ENCODE measurements at regions not wholly inside any gene's neighbourhood (a gene's known extent, or its start where the extent isn't known, plus 50 kb on each side); places are given as distances from the start of the nearest gene placed in this dataset.

DNA sequence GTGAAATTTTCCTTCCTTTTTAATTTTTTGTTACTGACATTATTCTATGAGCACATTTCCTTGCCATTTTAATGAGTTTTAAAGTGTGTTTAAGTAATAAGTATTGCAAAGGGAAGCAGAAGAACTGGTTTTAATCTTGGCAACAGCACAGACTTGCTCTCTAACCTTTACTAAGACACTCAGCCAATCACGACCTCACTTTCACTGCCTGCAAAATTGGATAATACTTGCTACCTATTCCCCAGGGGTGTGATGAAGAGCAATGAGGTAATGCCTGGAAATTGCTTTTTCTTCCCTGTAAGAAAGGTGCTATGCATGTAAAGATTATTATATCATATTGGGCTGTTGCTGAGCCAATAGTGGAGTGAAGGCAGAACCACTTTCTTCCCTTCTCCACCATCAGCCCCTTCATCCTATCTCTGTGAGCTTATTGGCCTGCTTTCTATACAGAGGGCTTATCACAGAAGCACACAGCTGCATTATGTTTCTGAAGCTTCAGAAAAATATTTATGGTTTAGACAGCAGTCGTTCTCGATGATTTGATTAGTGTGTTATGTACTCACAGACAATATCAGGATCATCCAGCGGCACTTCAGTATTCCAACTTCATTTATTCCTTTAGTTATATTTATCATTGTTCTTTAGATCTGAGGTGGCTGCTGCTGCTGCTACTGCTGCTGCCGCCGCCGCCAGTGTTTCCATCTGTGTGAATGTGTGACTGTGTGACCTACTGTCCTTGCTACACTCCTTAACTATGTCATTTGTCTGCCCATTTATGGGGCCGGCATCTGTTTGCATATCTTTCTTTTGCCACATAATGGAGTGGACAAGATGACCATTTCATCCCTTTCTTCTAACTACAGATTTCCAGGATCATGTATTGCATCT, 255.1 kb downstream of the C4orf33 start:
- no peak for DNase-seq

DNA sequence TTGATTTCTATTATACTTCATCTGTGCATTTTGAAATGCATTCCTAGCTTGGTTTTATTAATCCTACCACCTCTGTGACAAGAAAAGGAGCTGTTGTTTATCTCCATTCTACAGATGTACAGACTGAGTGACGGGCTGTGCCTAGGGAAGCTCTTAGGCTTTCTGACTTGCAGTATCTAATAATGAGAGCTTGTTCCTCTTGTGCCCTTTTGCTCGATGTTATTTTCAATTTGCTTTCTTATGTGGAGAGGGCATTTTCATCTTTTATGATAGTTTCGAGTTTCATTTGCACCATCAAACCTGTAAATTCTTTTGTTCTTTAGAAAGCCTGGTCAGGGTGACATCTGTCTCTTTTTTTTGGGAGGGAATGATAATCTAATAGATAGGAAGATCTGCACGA, 256.5 kb downstream of the C4orf33 start:
- DNase-seq = no peak

DNA sequence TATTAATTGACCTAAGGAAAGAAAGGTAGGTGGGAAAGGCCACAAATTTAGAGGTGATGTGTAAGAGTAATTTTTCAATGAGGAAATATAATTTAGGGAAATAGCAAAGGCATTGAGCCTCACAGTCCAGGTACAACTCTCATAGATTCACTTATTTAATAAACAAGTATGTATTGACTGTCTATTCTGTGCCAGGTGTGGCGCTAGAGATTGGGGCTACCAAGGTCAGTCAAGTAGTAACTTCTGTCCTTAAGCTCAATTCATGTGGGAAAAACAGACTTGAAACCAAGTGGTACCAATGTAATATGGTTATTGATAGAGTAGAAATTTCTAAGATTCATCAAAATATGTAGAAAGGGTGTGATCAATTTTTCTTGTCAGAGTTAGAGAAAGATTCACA, 257.5 kb downstream of the C4orf33 start:
- no peak for DNase-seq

DNA sequence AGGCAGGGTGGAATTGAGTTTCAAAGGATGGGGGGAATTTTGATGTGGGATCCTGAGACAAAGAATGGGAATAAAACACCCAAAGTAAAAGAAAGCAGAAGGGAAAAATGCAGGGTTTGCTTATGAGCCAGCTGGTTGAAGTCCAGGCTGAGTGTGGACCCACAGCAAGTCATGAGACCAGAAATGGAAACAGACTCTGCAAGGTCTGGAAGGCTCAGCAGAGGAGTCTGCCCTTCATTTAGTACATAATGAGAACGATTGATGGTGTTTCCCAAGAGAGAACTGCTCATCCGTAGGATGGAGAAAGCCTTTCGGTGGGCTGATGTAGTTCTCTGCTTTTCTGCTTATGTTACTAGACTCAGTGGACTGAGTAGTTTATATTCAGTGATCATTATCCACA, 259.1 kb downstream of the C4orf33 start:
- DNase-seq = no peak

DNA sequence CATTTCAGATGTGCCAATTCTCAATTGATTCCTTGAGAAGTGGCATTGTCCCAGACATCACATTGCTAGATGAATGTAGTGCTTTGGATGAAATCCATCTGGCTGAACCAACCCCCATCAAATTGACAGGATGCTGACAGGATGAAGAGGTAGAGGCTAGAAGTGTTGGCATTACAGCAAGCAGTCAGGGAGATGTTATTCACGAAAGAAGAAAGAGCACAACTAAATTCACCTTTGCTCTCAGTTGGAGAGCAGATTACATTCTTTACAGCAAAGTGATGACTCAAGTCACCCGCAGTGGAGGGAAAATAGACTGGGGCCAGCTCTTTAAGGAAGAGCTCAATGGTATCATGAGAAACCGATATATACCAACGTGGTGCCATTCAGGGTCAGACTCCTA, 259.6 kb downstream of the C4orf33 start:
- peak; percentile 2 for DNase-seq

DNA sequence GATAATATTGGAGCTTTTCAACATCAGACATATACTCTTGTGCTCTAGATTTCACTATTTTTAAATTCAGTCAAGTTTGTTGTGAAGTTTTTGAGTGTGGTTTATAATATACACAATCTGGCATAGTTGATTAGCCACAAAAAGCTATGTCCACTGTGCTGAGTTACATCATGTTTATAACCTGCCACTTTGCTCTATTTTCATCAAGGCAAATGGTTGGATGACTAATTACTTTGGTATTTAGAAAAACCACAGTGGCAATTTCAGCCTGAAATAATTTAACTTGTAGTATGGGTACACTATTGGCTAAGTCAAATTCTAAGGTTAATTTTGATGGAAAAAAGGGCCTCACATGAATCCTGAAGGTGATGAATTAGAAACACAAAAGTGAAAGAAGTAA, 262.6 kb downstream of the C4orf33 start:
- peak; percentile 61 for DNase-seq

DNA sequence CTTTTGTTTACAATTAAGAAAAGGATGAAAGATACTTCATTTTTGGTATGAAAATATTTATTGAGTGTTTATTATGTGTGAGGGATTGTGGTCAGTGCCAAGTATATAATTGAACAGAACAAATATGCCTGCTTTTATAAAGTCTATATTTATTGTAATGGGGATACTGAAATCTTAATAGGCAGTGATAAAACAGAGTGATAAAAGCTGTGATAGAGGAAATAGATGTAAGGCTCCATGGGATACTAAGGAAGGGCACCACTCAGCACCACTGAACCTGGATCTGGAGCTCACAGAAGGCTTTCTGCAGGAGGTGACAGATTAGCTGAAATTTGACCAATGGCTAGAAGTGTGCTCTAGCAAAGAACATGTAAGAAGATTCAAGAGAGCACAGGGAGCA, 263.5 kb downstream of the C4orf33 start:
- no peak for DNase-seq

DNA sequence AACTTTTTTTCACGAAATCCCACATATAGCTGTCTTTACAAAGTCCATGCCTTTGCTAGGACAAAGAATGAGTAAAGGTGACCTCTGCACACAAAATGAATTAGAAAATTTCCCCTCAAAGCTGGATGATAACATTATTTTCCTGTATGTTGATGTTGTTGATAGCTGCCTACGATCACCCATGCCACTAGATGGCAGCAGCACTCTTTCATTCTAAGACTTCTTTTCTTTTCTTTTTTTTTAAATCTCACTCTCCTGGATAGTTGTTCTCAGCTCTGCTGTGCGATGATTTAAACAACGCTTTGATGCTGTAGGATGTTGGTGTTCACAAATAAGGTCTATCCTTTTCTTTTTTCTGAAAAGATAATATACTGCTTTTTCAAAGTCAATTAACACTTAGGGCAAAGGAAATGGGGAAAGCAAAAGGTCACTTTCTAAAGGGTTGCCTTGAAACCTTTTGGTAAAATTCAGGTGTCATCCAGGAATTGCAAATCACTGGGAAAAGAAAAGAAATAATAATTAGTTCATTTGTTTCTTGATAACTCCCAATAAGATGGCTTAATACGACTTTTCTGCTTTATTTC, 266.8 kb downstream of the C4orf33 start:
- peak; percentile 71 for DNase-seq

DNA sequence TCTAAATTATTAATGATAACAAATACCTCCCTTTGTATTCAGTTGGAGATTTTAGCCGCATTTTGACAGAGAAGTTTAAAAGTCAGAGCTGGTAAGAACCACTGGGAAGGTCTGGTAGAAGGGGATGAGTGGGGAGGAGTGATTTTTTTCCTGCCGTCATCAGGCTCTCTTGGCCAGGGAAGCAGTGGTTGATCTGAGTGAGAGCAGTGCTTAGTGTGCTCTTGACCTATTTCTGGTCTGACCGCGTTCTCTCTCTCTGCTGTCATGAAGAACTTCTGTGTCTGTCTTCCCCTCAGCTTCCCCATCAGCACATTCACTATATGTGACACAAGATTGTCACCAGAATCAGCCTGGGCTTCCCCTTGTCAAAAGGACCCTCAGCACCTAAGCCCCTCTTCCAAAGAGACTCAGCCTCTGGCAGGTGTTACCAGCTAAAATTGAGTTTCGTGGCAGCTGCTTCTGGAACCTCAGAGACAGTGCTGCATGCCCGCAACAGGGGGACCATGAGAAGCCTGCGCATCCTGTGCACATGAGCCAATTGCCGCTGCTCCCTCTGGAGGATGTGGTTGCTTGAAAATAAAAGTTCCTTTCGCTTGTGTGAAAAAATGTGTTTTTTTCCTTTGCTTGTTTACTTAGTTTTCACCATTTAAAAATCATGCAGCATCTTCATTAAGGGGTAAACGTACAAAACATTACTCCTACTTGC, 268.9 kb downstream of the C4orf33 start:
- DNase-seq = no peak

DNA sequence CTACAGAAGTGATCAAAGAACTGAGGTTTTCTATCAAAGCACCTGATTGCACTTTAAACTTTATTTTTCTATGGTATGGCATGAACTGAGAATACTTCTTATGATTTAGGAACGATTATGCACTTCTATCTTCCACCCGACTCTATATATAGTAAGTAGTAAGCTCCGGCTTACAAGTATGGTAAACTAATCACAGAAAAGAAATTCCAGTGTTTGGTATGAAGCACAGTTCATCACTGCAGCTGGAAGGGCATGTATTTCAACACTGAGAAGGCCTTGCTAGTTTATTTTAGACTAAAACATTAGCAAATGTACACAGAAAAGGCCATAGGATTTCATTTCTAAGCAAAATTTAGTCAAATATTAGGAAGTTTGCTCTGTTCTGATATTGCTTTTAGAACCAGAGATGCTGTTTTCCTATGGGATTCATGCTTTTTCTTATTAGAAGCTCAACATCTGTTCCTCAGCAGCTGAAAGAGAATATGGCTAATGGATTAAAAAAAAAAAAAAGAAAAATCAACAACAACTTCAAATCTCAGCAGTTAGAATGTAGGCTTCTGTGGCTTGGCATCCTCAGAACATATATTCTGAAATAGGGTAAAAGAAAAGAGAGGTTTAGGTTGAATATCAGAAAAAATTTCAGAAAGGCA, 273.5 kb downstream of the C4orf33 start:
- no peak for DNase-seq

DNA sequence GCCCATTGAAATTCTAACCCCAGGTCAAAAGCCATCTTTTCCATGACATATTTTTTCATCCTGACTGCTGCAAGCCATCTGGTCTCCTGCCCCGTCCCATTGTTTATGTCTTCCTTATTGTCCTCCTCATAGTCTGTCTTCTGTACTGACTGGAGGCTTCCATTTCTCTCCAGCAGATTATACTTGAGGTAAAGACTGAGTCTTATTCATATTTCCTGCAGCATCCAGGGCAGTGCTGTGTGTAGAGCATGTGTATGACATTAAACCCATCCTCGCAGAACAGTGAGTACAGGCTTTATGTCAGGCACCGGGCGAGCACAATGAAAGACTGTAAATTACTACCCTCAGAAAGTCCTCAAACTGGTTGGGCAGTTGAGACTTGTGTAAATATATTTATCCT, 275.1 kb downstream of the C4orf33 start:
- DNase-seq = no peak

DNA sequence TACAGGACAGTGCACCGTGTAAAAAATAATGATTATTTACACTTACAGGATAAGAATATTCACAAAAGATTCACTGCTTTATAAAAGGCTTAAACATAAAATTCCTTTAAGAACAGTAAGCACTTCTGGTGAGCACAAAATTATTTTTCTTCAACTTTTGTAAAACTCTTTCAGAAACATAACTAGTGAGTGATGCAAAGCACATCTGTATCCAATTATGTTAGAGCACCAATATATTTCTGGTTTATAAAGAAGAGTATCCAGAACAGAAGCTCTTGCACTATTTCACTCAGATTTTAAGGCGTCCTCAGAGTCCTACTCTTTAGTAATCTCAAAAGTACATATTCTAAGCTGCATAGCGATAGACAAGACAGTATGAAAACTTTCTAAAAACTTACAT, 276.0 kb downstream of the C4orf33 start:
- DNase-seq = peak; percentile 16

DNA sequence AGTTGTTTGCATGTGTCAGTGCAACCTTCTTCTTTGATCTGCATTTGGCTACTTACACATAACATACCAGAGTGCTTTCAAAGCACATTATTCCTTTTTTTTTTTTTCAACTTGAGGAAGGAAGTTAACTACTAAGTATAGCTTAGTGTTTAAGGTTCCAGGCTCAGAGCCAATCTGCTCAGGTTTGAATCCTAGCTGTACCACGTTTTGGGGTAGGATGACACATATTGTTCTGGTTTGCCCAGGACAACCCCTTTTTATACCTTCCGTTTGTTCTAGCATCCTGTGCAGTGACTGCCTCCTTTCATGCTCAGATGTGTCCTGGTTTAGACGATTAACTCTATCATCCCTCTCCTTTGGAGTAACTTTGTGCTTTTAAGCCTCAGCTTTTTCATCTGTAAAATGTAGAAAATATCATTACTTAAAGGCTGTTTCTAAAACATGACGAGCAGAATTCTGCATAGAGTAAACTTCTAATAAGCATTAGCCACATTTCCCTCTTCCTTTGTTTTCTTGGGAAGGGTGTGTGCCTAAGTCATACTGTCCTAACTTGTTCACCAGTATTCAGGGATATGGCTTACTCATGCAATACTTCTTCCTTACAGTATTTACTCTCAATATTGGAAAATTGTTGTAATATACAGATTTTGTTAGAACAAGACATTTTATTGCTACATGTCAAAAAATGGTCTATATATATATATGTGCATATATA, 281.3 kb downstream of the C4orf33 start:
- no peak for DNase-seq

DNA sequence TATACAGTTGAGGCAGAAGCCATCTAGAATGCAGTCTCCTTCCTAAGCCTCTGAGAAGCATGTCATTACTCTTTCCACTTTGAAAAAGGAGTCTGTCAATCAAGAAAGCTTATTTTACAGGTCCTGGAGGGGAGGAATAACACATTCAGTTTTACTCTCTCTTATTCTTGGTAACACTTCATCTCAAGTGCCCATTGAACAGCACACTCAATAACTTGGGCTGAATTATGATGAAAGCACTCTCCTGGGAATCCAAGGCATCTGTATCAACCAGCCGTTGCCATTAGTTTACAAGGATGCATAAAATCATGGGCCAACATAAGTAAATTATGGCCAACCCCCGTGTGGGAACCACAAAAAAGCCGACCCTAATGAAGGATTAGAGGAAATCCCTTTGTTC, 282.4 kb downstream of the C4orf33 start:
- no peak for DNase-seq

DNA sequence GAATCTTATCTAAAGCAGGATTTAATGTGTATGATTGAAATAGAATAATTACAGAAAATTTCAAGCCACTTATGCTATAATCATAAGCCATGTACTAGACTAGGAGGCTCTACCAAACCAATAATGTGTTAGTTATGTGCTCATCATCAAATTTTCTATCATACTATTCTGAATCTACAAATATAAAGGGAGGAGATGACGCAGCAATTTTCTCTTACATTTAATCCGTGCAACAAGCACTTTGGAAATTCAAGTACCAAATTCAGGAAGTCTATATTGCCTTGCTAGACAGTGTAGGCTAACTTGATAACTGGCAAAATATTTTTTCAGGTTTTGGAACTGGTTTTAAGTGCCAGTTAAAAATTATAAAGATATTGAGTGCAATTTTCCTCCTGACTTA, 283.5 kb downstream of the C4orf33 start:
- no peak for DNase-seq

DNA sequence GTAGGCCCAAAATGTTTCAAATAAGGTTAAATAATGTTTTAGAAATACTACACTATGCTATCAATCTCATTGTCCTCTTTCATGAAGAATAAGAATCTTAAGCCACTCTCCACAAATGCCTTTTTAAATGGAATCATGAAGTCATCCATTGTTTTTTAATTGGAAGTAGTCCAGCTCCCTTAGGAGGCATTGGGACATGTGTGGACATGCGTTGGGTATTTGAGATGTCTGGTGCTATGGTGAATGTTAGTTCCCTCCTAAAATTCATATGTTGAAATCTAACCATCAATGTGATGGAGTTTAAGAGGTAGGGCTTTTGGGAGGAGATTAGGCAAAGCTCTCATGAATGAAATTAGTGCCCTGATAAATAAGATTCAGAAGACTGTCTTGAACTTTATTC, 289.0 kb downstream of the C4orf33 start:
- no peak for DNase-seq

DNA sequence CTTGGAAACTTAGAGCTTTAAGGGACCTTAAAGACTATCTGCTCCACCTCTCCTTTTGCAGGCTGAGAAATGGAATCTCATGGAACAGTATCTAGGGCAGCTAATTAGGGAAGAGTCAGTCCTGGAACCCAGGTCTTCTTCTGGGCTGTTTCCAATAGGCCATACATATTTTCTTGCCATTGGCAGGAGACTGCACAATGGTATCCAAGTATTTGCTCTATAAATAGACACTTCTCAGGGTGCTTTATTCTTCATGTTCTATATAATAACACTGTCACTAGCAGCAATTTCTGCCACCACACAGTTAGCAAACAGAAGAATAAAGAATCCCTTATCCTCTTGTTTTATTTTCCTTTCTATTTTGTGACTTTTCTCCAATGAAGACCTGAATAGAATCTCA, 291.7 kb downstream of the C4orf33 start:
- no peak for DNase-seq

DNA sequence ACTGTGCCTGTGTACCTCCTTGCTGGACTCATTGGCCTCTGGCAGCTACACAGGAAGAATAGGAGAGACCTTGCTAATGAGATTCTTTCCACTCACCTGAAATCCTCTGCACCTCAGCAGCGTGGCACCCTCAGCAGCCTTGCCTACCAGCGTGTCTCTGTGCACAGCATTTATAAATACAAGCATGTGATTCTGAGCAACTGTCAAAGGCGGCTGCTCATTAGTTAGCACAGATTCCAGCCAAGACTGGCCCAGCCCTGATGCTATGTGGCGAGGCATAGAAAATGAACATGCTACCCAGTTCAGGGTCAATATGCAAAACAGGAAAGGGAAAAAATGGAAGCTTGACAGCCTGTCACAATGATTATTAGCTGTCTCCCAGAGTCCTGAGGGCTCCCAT, 298.0 kb downstream of the C4orf33 start:
- DNase-seq = no peak

DNA sequence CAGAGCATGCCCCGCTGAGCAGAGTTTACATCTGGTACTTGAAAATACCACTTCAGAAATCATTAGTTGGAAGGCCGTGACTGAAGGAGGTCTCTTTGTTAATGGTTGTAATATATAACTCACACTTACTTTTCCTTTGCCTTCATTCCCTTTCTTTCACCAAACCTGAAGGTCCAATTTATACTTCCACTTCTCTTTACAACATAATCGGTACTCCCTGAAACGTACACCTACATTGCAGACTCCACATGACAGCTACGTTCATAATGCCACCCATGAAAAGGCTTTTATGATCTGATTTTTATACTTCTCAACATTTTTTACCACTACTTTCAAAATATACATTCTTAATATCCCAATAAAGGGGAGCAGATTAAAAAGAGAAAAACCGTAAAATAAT, 298.7 kb downstream of the C4orf33 start:
- no peak for DNase-seq

DNA sequence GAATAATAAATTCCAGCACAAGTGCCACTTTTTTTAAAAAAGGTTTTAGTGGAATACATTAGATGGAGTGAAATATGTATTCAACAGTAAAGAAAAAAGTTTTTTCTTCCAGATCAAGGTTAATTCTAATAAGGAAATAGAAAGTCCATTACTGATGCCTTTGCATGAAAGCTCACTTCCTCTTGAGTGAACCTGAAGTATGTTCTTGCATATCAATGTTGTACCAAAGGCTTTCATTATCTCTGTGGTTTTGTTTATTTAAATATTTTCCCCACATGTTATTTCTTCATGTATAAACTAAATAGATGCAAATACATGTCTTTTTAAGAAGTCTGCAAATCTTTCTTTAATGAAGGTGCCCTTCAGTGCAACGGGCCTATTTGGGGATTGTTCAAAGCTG, 307.9 kb downstream of the C4orf33 start:
- no peak for DNase-seq

DNA sequence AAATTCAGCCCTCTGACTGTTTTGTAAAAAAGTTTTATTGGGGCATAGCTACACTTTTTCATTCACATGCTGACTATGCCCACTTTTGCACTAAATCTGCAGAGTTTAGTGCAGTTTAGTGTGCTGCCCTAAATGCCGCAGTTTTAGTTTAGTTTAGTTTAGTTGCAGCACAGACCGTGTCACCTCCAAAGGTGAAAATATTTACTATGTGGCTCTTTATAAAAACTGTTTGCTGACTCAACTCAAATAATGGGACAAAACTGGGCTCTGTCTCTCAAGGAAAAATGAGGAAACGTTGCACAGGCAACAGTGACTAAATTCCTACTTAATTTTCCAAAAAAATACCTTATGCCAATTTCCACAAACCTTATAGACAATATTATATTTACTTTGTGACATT, 314.2 kb downstream of the C4orf33 start:
- no peak for DNase-seq

DNA sequence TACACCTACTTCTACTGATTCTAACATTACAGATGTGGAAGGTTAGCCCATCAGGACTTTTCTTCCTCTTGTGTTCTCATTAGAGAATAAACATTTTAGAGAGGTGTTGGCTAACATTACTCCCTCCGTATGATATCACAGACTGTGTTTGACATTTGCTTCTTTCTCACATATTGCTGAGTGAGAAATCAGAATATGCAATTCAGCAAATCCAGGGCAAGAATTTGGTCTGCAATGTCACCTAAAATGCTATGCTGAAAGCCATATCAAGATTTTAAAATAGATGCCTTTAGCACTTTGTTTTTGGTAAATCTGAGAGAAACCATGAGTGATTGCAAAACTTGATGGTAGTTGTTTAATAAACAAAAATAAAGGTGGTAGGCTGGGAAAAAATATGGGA, 319.1 kb downstream of the C4orf33 start:
- DNase-seq = no peak

DNA sequence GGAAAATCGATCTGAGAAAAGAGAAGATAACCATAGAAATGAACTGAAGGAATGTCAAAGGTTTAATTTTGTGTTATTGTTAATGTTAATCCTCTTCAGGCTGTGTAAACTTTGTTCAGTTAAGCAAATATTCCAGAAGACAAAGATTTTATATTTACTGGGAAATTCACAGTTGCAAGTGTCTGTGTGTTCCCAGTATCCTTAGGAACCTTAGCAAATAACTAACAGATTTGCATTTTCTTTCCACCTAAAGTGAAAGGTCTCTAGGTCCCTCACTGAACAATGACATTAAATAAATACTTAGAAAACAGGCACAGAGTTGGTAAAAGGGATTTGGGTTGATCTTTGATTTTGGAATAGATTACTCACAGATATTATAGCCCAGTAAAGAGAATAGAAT, 324.7 kb downstream of the C4orf33 start:
- no peak for DNase-seq

Measured in fibroblast of skin of scalp (primary cell).